ENCODE measurements at regions not wholly inside any gene's neighbourhood (a gene's known extent, or its start where the extent isn't known, plus 50 kb on each side); places are given as distances from the start of the nearest gene placed in this dataset.

- DNase-seq, result no peak
These were observed 55.3 kb upstream of the ADO start for GRCh38 chr10:62749093-62749683.

Data from NCI-H1105 (cell line).